ENCODE measurements at regions not wholly inside any gene's neighbourhood (a gene's known extent, or its start where the extent isn't known, plus 50 kb on each side); places are given as distances from the start of the nearest gene placed in this dataset.

GRCh38 chr12:47312808-47313426 lies 233.2 kb upstream of the AMIGO2 start:
- Histone ChIP-seq H3K9ac (ENCODE audit: extremely low read depth, low read length, poor library complexity, severe bottlenecking) (no peak overlapping the region), H3K4me1 (ENCODE audit: control insufficient read depth, insufficient read depth, low read length) (no peaks in the 10 kb centered on the region), H3K4me3 (ENCODE audit: low read length) (no peak overlapping the region), H3K27me3 (ENCODE audit: control insufficient read depth, insufficient read depth, low read length, poor library complexity, severe bottlenecking) (no peaks in the 10 kb centered on the region), H3K9me3 (ENCODE audit: control insufficient read depth, low read length) (no peaks in the 10 kb centered on the region), H3K36me3 (ENCODE audit: control insufficient read depth, insufficient read depth, low read length) (no peaks in the 10 kb centered on the region), H3K27ac (ENCODE audit: low read depth, low read length) (no peak overlapping the region)
- H3K36me3 Mint-ChIP-seq (ENCODE audit: low read depth) = no peaks in the 10 kb centered on the region
- no peak overlapping the region for H3K27ac Mint-ChIP-seq
- WGBS, 2 experiments (ENCODE audit: insufficient coverage in 1 of 2, insufficient read length in 1 of 2) = 81 to 86% methylated on average over 1 to 3 of the region's 3 CpGs
- H3K27me3 Mint-ChIP-seq (ENCODE audit: insufficient read depth) = no peaks in the 10 kb centered on the region
- DNase-seq = no peak
- no peaks in the 10 kb centered on the region for H3K9me3 Mint-ChIP-seq
- no peak for TF ChIP-seq CTCF (conservative IDR thresholded peaks at IDR 0.05)
- peaks cover 4% of the 10 kb centered on the region for H3K4me1 Mint-ChIP-seq
- H3K4me3 Mint-ChIP-seq = no peak overlapping the region

GRCh38 chr12:47312147-47312546 lies 232.4 kb upstream of the AMIGO2 start:
- WGBS, 2 experiments (ENCODE audit: insufficient coverage in 1 of 2, insufficient read length in 1 of 2) = 94% methylated on average over 1 of the region's 1 CpG; no CpG with 5 or more reads in 1 of the 2 experiments
- H3K4me3 ChIP-seq (ENCODE audit: low read length) = no peak overlapping the region
- Mint-ChIP-seq H3K36me3 (ENCODE audit: low read depth) (no peaks in the 10 kb centered on the region), H3K27ac (no peak overlapping the region), H3K4me1 (peaks cover 8% of the 10 kb centered on the region), H3K4me3 (no peak overlapping the region), H3K9me3 (no peaks in the 10 kb centered on the region), H3K27me3 (ENCODE audit: insufficient read depth) (no peaks in the 10 kb centered on the region)
- H3K4me1 ChIP-seq (ENCODE audit: control insufficient read depth, insufficient read depth, low read length) = no peaks in the 10 kb centered on the region
- H3K36me3 ChIP-seq (ENCODE audit: control insufficient read depth, insufficient read depth, low read length) = no peaks in the 10 kb centered on the region
- H3K9me3 ChIP-seq (ENCODE audit: control insufficient read depth, low read length) = no peaks in the 10 kb centered on the region
- no peak overlapping the region for H3K27ac ChIP-seq (ENCODE audit: low read depth, low read length)
- H3K9ac ChIP-seq (ENCODE audit: extremely low read depth, low read length, poor library complexity, severe bottlenecking) = no peak overlapping the region
- H3K27me3 ChIP-seq (ENCODE audit: control insufficient read depth, insufficient read depth, low read length, poor library complexity, severe bottlenecking) = no peaks in the 10 kb centered on the region
- TF ChIP-seq CTCF (conservative IDR thresholded peaks at IDR 0.05) = no peak
- no peak for DNase-seq

- no peaks in the 10 kb centered on the region for H3K36me3 ChIP-seq (ENCODE audit: control insufficient read depth, insufficient read depth, low read length)
- H3K4me1 ChIP-seq (ENCODE audit: control insufficient read depth, insufficient read depth, low read length) = no peaks in the 10 kb centered on the region
- no peaks in the 10 kb centered on the region for H3K9me3 Mint-ChIP-seq
- H3K4me3 ChIP-seq (ENCODE audit: low read length) = no peak overlapping the region
- no peak overlapping the region for H3K27ac Mint-ChIP-seq
- no peak for TF ChIP-seq CTCF (conservative IDR thresholded peaks at IDR 0.05)
- peaks cover 8% of the 10 kb centered on the region for H3K4me1 Mint-ChIP-seq
- H3K4me3 Mint-ChIP-seq = no peak overlapping the region
- no peak overlapping the region for H3K9ac ChIP-seq (ENCODE audit: extremely low read depth, low read length, poor library complexity, severe bottlenecking)
- H3K36me3 Mint-ChIP-seq (ENCODE audit: low read depth) = no peaks in the 10 kb centered on the region
- WGBS, 2 experiments (ENCODE audit: insufficient coverage in 1 of 2, insufficient read length in 1 of 2) = 92% methylated on average over 4 of the region's 4 CpGs
- no peaks in the 10 kb centered on the region for H3K9me3 ChIP-seq (ENCODE audit: control insufficient read depth, low read length)
- no peak overlapping the region for H3K27ac ChIP-seq (ENCODE audit: low read depth, low read length)
- peaks cover 2% of the 10 kb centered on the region for H3K27me3 Mint-ChIP-seq (ENCODE audit: insufficient read depth)
- H3K27me3 ChIP-seq (ENCODE audit: control insufficient read depth, insufficient read depth, low read length, poor library complexity, severe bottlenecking) = no peaks in the 10 kb centered on the region
- DNase-seq = no peak
Measured at GRCh38 chr12:47311568-47311967, 231.8 kb upstream of the AMIGO2 start.

All from endodermal cell (in vitro differentiated cells).